Activated CD4-positive, alpha-beta T cell treated with anti-CD3 and anti-CD28 coated beads, Interleukin-10, Interleukin-2, amounts not matched to agents 100 ng/mL and 50 ng/mL, durations not matched to agents 16 hours and 8 hours (primary cell): ENCODE measurements at regions not wholly inside any gene's neighbourhood (a gene's known extent, or its start where the extent isn't known, plus 50 kb on each side); places are given as distances from the start of the nearest gene placed in this dataset.
"Not testable (repeated sequence)": the region's sequence is repeated elsewhere in the genome, so short reads cannot be mapped to it uniquely, and the experiment has no call there.

Experiments
- DNase-seq: peaks from one replicate; pipeline ENCODE4 v3.0.0-alpha.2; 2020

GRCh38 chr17:70453075-70453474 is 283.7 kb downstream of the KCNJ2 start:
- not testable (repeated sequence) for DNase-seq

DNA sequence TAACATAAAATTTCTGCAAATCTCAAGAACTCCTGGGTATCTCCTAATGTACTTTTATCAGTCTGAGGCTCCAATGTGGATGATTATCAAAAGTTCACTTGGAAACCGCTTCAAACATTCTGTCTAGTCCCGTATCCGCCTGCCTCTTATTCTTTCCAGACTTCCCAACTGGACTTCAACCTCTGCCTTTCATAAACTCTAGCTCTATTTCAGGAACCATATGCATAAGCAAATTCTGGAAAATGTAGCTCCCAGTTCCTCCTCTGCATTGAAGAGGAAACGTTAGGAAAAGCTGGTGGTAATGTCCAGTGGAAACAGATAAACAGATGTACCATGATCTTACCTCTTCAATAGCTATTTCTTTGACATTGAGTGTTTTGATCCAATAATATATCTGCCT is 285.0 kb downstream of the KCNJ2 start:
- no peak for DNase-seq

DNA sequence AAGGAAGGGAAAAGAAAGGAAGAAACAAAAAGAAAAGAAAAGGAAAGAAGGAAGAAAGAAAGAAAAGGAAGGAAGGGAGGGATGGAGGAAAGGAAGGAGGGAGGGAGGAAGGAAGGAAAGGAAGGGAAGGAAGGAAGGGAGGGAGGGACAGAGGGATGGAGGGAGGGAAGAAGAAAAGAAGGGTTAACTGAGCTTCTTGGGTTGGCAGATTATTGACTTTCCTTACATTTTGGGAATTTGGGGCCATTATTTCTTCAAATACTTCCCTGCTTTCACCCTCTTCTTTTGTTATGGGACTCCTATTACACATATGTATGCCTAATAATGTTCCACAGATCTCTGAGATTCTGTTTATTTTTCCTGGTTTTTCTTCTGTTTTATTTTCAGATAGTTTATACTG is 285.6 kb downstream of the KCNJ2 start:
- DNase-seq: no peak

GRCh38 chr17:70464995-70465394 is 295.7 kb downstream of the KCNJ2 start:
- DNase-seq: no peak

DNA sequence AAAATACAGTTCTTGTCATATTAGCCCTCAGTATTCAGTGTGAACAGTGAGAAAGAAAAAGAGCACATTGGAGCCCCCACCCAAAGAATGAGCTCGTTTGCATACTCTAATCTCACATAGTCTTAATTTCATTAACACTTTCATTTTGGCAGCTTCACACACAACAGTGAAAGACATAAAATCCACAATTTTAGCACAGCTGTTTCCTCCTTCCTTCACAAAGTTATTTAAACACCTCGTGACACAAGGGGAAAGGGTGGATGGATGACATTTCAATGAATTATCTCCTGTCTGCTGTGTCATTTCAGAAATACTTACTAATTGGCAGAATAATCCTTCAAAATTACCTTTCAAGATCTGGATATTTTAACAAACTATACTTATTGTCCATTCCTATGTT is 299.3 kb downstream of the KCNJ2 start:
- no peak for DNase-seq

DNA sequence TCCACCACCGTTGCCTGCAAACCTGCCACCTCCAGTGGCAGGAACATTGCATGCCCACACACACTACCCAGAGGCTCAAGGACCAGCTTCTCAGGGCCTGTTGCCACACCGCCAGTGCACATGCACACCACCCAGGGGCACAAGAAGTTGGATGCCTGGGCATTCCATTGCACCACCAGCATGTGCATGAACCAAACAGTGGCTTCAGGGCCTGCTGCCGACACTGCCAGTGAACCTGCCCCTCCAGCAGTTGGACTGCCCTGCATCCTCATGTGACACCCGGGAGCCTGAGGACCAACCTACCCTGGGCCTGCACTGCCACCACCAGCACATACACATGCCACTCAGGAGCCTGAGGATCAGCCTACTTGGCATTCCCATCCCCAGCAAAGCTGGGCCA is 303.7 kb downstream of the KCNJ2 start:
- no peak for DNase-seq

- DNase-seq: no peak
Observed at GRCh38 chr17:70476368-70476767, 307.0 kb downstream of the KCNJ2 start.

DNA sequence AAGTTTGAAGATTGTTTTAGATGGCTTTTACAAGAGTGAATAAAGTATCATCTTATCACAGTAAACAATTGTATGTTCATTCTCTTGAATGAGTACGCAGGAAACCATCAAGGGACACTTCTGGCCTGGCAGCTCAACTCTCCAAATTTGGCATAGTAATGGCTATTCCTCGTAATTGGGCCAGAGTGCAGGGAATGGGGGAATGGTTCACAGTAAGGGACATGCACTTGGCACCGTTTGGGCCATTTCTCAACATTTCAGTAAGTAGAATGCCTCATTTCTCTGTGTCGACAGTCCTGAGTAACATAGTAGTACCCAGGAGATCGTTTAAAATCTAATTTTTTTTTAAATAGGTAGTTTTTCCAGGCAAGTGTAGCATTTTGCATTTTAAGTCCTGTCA is 309.6 kb downstream of the KCNJ2 start:
- no peak for DNase-seq

DNA sequence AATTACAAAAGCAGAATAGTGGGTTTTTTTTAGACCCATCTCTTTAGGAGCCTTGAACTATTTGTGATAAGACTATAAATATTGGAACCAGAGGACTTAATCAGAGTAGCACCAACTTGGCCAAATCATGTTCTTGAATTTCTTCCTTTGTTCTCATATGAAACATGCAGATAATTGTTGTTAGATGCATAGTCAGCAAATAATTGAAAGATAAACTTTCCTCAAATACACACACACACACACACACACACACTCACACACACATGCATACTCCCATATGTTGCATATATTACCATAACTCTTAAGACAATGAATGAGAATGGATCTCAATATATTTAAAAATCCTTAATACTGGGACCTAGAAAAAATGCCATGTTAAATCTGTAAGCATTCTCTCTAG is 310.4 kb downstream of the KCNJ2 start:
- no peak for DNase-seq

DNA sequence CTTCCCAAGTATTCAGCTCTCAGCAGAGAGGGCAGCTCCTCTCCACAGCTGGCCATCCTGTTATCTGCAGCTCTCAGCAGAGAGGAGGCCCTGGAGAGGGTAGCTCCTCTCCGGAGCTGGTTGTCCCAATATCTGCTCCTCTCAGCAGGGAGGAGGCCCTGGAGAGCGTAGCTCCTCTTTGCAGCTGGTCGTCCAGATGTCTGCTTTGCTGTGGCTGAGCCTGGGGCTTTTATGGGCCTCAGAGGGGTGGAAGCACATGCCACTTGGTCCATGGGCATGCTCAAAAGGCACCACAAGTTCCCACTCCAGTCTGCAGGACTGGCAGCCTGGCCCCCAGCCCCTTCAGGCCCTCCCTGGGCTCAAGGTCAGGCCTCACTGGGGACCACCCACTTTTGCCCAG is 314.3 kb downstream of the KCNJ2 start:
- no peak for DNase-seq

DNA sequence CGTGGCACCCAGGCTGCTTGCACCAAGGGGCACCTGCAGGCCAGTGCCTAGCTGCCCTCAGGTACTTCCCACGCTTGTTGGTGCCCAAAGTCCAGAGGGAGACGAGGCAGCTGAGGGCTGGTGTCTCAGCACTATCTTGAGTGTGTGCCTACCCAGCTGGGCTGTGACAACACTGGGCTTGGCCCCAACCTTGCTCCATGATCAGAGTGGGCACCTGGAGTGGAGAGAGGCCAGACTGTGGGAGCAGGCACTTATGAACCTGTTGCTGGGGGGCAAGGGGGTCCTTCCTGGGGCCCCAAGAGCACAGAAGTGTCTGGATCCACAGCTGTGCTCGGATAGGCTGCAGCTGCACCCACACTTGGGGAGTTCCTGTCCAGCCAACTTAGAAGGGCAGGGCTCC is 314.7 kb downstream of the KCNJ2 start:
- no peak for DNase-seq

DNA sequence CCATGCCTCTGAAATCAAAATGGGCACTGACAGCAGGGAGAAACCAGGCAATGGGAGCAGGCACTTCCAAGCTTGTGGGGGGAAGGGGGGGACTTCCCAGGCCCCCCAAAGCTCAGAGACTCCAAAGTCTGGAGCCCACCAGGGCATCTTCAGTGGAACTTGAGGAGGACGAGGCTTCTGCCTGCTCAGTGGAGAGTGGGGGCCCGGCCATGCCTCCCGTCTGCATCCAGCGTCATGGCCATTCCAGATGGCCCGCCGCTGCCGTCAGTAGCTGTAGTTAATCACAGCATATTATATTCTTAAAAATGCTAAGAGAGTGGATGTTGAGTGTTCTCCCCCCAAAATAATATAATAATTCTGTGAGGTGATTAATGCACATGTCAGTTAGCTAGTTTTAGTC is 315.2 kb downstream of the KCNJ2 start:
- DNase-seq: no peak

- DNase-seq: no peak
Observed at GRCh38 chr17:70492368-70492767, 323.0 kb downstream of the KCNJ2 start.

- no peak for DNase-seq
Observed at GRCh38 chr17:70493277-70493874, 324.0 kb downstream of the KCNJ2 start.

DNA sequence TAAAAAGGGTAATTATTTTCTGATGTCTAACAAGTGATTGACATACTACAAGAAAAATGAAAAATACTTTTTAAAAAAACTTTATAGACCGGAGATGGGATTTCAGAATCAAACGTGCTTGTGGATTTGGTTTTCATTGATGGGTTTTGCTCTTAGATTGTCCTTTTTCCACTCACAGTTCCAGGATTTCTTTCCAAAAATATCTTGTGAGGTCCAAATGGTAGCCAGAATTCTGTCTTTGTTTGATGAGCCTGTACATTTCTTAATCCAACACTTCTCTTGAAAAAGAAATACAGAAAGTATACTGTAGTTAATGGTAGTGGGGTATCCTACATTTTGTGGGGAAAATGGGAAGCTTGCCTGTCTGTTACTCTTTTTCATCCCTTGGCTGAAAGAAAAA is 329.3 kb downstream of the KCNJ2 start:
- DNase-seq: no peak

- no peak for DNase-seq
Observed at GRCh38 chr17:70499067-70499786, 329.9 kb downstream of the KCNJ2 start.

DNA sequence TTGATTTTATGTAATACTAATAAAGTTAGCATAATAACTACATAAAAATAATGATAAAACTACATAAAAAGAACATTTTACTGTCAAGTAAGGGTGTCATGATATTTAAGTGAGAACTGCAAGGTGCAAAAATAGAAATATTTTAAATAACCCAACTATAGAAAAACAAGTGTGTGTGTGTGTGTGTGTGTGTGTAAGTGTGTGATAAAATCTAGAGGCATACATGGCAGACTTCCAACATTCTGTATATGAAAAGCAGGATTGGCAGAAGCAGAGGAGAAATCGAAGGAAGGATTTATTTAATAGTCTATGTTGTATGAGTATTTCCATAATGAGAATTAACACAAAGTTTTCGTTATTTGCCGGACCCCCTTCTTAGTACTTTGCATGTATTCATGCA is 334.1 kb downstream of the KCNJ2 start:
- DNase-seq: no peak

- DNase-seq: no peak
Observed at GRCh38 chr17:70510288-70510687, 341.0 kb downstream of the KCNJ2 start.

GRCh38 chr17:70517816-70518215 is 348.5 kb downstream of the KCNJ2 start:
- DNase-seq: no peak

- no peak for DNase-seq
Observed at GRCh38 chr17:70519300-70519699, 350.0 kb downstream of the KCNJ2 start.

DNA sequence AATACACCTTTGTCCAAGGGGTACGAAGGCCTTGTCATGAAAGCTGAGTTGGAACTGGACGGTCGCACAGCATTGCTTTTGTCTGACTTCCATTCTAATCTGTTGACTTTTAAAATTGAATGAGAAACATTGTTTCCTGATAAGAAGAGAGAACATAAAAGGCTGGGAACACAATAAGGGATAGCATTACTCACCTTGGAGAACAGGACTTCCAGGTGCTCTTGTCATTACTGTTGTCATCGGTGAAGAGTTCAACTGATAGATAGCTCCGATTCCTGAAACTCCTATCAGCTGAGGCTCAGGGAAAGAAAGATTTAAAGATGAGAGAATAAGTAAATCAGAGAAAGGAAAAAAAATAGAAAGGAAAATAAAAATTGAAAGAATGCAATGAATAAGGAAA is 351.1 kb downstream of the KCNJ2 start:
- no peak for DNase-seq

- no peak for DNase-seq
Observed at GRCh38 chr17:70520956-70521355, 351.6 kb downstream of the KCNJ2 start.

GRCh38 chr17:70521821-70522256 is 352.5 kb downstream of the KCNJ2 start:
- no peak for DNase-seq

- DNase-seq: no peak
Observed at GRCh38 chr17:70523426-70523825, 354.1 kb downstream of the KCNJ2 start.

DNA sequence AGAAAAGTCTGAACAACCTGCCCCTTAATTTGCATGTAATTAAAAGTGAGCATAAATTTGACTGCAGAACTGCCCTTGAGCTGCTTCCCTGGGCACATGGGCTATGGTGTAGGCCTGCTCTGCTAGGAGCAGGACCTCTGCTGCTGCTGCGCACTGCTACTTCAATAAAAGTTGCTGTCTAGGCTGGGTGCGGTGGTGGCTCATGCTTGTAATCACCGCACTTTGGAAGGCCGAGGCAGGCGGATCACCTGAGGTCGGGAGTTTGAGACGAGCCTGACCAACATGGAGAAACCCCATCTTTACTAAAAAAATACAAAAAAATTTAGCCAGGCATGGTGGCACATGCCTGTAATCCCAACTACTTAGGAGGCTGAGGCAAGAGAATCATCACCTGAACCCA is 355.7 kb downstream of the KCNJ2 start:
- DNase-seq: not testable (repeated sequence)
